Pancreas (tissue), 10 donors: ENCODE measurements at regions not wholly inside any gene's neighbourhood (a gene's known extent, or its start where the extent isn't known, plus 50 kb on each side); places are given as distances from the start of the nearest gene placed in this dataset.
A peak's percentile ranks its signal among the peaks of the same experiment; 100 is the strongest.

Experiments
- ATAC-seq, 4 donors: fragments of 200-7000 bp; cut with Tn5 transposase; one replicate each; pipeline versions ENCODE4 v1.8.0 to v1.9.1; 2020; ENCODE audit warnings: mild to moderate bottlenecking in 4 of 4, moderate library complexity in 4 of 4
- DNase-seq, 6 donors: peaks; one replicate each; pipeline ENCODE4 v3.0.0-alpha.2; 2020
- FAIRE-seq: peaks from 2 replicates; lab custom pipeline; 2012; peaks lifted over from hg19 to GRCh38; lab: Jason Lieb, UNC
- H3K27ac ChIP-seq, 4 donors: fragments of 200-600 bp; sonication (generic); 1 replicate in 3 of 4; 2 replicates in 1 of 4; pipeline versions ENCODE4 v1.5.0 to v1.8.0; 2020
- H3K27me3 ChIP-seq, 4 donors: fragments of 200-600 bp; one replicate each; pipeline ENCODE4 v1.8.0; 2021
- H3K36me3 ChIP-seq, 3 donors: fragments of 200-600 bp; sonication (generic) in 1 of 3; one replicate each; pipeline versions ENCODE4 v1.5.0 to v1.8.0; 2020 to 2021
- H3K4me1 ChIP-seq, 3 donors: fragments of 200-600 bp; one replicate each; pipeline ENCODE4 v1.8.0; 2021
- H3K4me3 ChIP-seq, 4 donors: fragments of 200-600 bp; sonication (generic) in 2 of 4; one replicate each; pipeline versions ENCODE4 v1.5.0 to v1.8.0; 2020 to 2021
- H3K9me3 ChIP-seq, 4 donors: fragments of 200-600 bp; one replicate each; pipeline ENCODE4 v1.8.0; 2021
- WGBS, 2 donors: extraction: QIAGEN DNeasy Blood & Tissue Kit; methylation state at CpG; one replicate each; pipeline ENCODE4 v1.1.7; 2013; 5-methylcytosine and 5-hydroxymethylcytosine counted together
- intact Hi-C, 3 donors: fragments of 100-400 bp; cut with DNase I; formaldehyde crosslinking; loops; one replicate each; pipeline versions ENCODE4 v1.11.1 to v1.14.2; 2022
- TF ChIP-seq, protein P1 (sequence below), 4 donors: fragments of 200-600 bp; sonication (generic) in 3 of 4; IDR thresholded peaks; one replicate each; pipeline versions ENCODE4 v1.5.0 to v1.8.0; 2021; ENCODE audit warnings: antibody characterized with exemption in 4 of 4
- donor health status: healthy with polysubstance abuse.
- donor health status: DM: no; HTN: no; CAD: no; lungs with moderate emphysema.
- donor health status: DM: no; HTN: no; CAD: no.
- donor health status: control.
- donor health status: control.
- donor health status: Bipolar disorder and iron deficiency.
- donor health status: DM: yes; HTN: yes; CAD: no.
- donor health status: DM: no; HTN: no; CAD: no.
- donor health status: DM: no; HTN: no; CAD: no.
- donor health status: DM: yes; HTN: yes; CAD: no.

DNA sequence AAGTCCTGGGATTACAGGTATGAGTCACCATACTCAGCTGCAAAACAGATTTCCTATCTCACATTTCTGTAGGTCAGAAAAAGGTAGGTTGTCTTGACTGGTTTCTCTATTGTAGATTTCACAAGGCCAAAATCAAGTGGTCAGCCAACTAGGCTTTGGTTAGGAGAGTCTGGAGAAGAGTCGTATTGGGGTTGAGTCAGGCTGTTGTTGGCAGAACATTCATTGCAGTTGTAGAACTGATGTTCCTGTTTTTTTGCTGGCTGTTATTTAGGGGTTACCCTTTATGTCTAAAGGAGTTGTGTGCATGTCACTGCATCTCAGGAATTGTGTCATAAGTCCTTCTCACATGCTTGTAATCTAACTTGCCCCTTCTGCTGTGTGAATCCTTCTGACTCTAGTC, 814.2 kb upstream of the GRAMD2B start:
- WGBS, 2 donors = 92 to 96% methylated on average over 1 of the region's 1 CpG
- FAIRE-seq (no peak), ATAC-seq (no peak), DNase-seq (no peak)
- Histone ChIP-seq H3K9me3 (no peaks in the 10 kb centered on the region), H3K4me1 (peaks cover 0 to 11% (median 3%) of the 10 kb centered on the region in 3 donors), H3K27me3 (no peaks in the 10 kb centered on the region), H3K27ac (no peak overlapping the region), H3K4me3 (no peak overlapping the region), H3K36me3 (no peaks in the 10 kb centered on the region)
- TF ChIP-seq, protein P1, sequence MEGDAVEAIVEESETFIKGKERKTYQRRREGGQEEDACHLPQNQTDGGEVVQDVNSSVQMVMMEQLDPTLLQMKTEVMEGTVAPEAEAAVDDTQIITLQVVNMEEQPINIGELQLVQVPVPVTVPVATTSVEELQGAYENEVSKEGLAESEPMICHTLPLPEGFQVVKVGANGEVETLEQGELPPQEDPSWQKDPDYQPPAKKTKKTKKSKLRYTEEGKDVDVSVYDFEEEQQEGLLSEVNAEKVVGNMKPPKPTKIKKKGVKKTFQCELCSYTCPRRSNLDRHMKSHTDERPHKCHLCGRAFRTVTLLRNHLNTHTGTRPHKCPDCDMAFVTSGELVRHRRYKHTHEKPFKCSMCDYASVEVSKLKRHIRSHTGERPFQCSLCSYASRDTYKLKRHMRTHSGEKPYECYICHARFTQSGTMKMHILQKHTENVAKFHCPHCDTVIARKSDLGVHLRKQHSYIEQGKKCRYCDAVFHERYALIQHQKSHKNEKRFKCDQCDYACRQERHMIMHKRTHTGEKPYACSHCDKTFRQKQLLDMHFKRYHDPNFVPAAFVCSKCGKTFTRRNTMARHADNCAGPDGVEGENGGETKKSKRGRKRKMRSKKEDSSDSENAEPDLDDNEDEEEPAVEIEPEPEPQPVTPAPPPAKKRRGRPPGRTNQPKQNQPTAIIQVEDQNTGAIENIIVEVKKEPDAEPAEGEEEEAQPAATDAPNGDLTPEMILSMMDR (IDR thresholded peaks at IDR 0.05) = no peak
- intact Hi-C loops = no loop called here

DNA sequence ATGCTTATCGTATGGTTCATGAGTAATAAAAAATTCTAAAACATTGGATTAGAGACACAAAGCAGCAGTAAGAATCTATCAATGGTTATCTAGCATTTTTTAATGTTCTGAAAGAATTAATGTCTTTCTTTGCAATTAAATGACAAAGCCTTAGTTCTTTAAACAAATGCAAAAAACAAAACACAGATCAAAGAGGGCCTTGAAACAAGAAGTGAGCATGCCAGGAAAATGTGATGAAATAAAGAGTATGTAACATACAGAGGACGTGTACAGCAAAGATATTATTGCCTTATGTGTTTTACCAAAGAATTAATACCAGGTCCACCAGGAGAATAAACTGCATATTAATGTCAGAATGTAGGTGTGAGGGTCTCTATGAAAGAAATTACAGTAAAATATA, 812.3 kb upstream of the GRAMD2B start:
- no peaks in the 10 kb centered on the region for H3K9me3 ChIP-seq
- no peak overlapping the region for H3K27ac ChIP-seq
- TF ChIP-seq, protein P1 (IDR thresholded peaks at IDR 0.05) = no peak
- H3K36me3 ChIP-seq = no peaks in the 10 kb centered on the region
- intact Hi-C loops = no loop called here
- no peak overlapping the region for H3K4me3 ChIP-seq
- ATAC-seq (no peak), FAIRE-seq (no peak), DNase-seq (no peak)
- WGBS, 2 donors = 48 to 50% methylated on average over 2 of the region's 2 CpGs
- H3K4me1 ChIP-seq = peaks cover 0 to 11% (median 3%) of the 10 kb centered on the region in 3 donors
- H3K27me3 ChIP-seq = no peaks in the 10 kb centered on the region

DNA sequence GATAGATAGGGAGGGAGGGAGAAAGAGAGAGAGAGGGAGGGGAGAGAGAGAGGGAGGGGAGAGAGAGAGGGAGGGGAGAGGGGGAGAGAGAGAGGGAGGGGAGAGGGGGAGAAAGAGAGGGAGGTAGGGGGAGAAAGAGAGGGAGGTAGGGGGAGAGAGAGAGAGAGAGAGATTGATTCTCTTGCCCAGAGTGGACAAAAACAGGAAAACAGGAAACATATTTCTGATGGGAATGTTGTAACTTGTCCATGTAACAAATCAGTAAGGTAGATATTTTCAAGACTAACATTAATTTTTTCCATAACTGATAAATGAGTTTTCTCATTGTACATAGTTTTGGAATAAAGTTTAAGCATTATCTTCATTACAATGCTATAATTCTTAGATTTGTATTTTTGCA, 811.7 kb upstream of the GRAMD2B start:
- peaks cover 0 to 11% (median 3%) of the 10 kb centered on the region in 3 donors for H3K4me1 ChIP-seq
- H3K9me3 ChIP-seq = no peaks in the 10 kb centered on the region
- FAIRE-seq (no peak), ATAC-seq (no peak), DNase-seq (no peak)
- no peak overlapping the region for H3K27ac ChIP-seq
- H3K27me3 ChIP-seq = no peaks in the 10 kb centered on the region
- intact Hi-C loops = no loop called here
- TF ChIP-seq, protein P1 (IDR thresholded peaks at IDR 0.05) = no peak
- no peak overlapping the region for H3K4me3 ChIP-seq
- no peaks in the 10 kb centered on the region for H3K36me3 ChIP-seq

DNA sequence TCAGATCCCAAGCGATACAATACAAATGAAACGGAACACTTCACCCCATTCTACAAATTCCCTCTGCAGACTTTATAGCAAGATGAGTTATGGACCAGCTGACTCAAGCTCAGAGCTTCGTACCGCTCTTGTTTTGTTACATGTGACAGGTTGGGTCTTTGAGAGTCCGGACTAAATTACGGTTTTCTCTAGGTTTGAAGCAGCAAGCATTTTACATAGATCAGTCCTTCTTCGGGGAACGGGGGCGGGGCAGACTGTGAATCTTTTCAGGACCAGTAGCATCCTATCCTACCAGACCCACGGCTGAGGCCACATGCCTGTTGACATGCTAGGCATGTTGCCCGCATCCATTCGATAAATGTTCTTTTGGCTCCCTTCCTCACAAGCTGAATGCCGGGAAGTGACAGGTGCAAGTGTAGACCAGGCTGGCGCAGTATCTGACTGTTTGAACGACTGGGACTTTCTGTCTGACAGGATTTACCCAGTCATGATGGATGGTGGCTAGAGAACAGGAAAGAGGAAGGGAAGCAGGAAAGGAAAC, 811.0 kb upstream of the GRAMD2B start:
- H3K4me1 ChIP-seq = peaks cover 0 to 11% (median 3%) of the 10 kb centered on the region in 3 donors
- no peak for FAIRE-seq
- H3K27ac ChIP-seq = peak overlapping the region in 1 of 4 donors; percentile 1
- TF ChIP-seq, protein P1 (IDR thresholded peaks at IDR 0.05) = no peak
- 54 to 61% methylated on average over 15 of the region's 15 CpGs for WGBS, 2 donors
- intact Hi-C loops = no loop called here
- no peak overlapping the region for H3K4me3 ChIP-seq
- peak; percentile 9 to 75 (median 47) for DNase-seq
- ATAC-seq = peak; percentile 17 to 96 (median 94)
- no peaks in the 10 kb centered on the region for H3K27me3 ChIP-seq
- no peaks in the 10 kb centered on the region for H3K36me3 ChIP-seq
- H3K9me3 ChIP-seq = no peaks in the 10 kb centered on the region

DNA sequence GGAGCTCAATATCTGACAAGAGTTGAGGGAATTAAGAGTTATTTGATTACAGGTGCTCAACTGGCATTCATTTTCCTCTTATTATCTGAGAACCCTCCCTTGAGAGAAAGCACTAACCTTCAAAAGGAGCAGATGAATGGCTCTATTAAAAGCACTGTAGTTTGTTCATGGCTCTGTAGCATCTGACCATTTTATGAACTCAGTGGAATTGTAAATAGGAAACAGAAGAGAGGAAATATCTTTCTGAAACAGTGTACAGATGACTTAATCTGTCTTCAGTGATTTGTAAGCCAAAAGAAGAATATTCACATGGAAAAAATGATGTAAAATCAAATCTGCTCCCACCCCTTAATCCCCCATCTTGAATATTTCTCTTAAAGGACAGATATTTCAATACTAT, 810.4 kb upstream of the GRAMD2B start:
- intact Hi-C loops = no loop called here
- Histone ChIP-seq H3K27me3 (no peaks in the 10 kb centered on the region), H3K27ac (peak overlapping the region in 1 of 4 donors; percentile 1), H3K36me3 (no peaks in the 10 kb centered on the region), H3K4me1 (peaks cover 0 to 11% (median 3%) of the 10 kb centered on the region in 3 donors), H3K4me3 (no peak overlapping the region), H3K9me3 (no peaks in the 10 kb centered on the region)
- FAIRE-seq (no peak), ATAC-seq (peak in 3 of 4 donors; percentile 63 to 74 (median 71)), DNase-seq (no peak)
- TF ChIP-seq, protein P1 (IDR thresholded peaks at IDR 0.05) = no peak
